ENCODE measurements at regions not wholly inside any gene's neighbourhood (a gene's known extent, or its start where the extent isn't known, plus 50 kb on each side); places are given as distances from the start of the nearest gene placed in this dataset.
"Not testable (repeated sequence)": the region's sequence is repeated elsewhere in the genome, so short reads cannot be mapped to it uniquely, and the experiment has no call there.

GRCh38 chr6:27624694-27625262 lies 151.9 kb upstream of the ZNF184 start:
- no peak for DNase-seq (ENCODE audit: low read depth)

- no peak for DNase-seq (ENCODE audit: low read depth)
These were observed 150.2 kb upstream of the ZNF184 start for GRCh38 chr6:27623103-27623502.

GRCh38 chr6:27619436-27619835 lies 146.5 kb upstream of the ZNF184 start:
- DNase-seq (ENCODE audit: low read depth), result no peak

- DNase-seq (ENCODE audit: low read depth), result peak; percentile 81
These were observed 145.1 kb upstream of the ZNF184 start for GRCh38 chr6:27617700-27618689.

- DNase-seq (ENCODE audit: low read depth), result peak; percentile 41
These were observed 144.3 kb upstream of the ZNF184 start for GRCh38 chr6:27617046-27617687.

- DNase-seq (ENCODE audit: low read depth), result no peak
These were observed 143.6 kb upstream of the ZNF184 start for GRCh38 chr6:27616328-27617045.

- no peak for DNase-seq (ENCODE audit: low read depth)
These were observed 138.5 kb upstream of the ZNF184 start for GRCh38 chr6:27611451-27611850.

GRCh38 chr6:27608916-27609883 lies 136.3 kb upstream of the ZNF184 start:
- peak; percentile 84 for DNase-seq (ENCODE audit: low read depth)

GRCh38 chr6:27605401-27606342 lies 132.8 kb upstream of the ZNF184 start:
- peak; percentile 95 for DNase-seq (ENCODE audit: low read depth)

- peak; percentile 43 for DNase-seq (ENCODE audit: low read depth)
These were observed 132.1 kb upstream of the ZNF184 start for GRCh38 chr6:27604986-27605385.

GRCh38 chr6:27601668-27602254 lies 128.9 kb upstream of the ZNF184 start:
- DNase-seq (ENCODE audit: low read depth), result peak; percentile 69

- DNase-seq (ENCODE audit: low read depth), result no peak
These were observed 127.1 kb upstream of the ZNF184 start for GRCh38 chr6:27599859-27600532.

GRCh38 chr6:27597031-27597567 lies 124.2 kb upstream of the ZNF184 start:
- DNase-seq (ENCODE audit: low read depth), result not testable (repeated sequence)

- DNase-seq (ENCODE audit: low read depth), result no peak
These were observed 121.0 kb upstream of the ZNF184 start for GRCh38 chr6:27593861-27594260.

- peak; percentile 28 for DNase-seq (ENCODE audit: low read depth)
These were observed 120.4 kb upstream of the ZNF184 start for GRCh38 chr6:27593200-27593818.

GRCh38 chr6:27592481-27593199 lies 119.7 kb upstream of the ZNF184 start:
- peak; percentile 89 for DNase-seq (ENCODE audit: low read depth)

Measured in Daoy (cell line).